ENCODE measurements at regions not wholly inside any gene's neighbourhood (a gene's known extent, or its start where the extent isn't known, plus 50 kb on each side); places are given as distances from the start of the nearest gene placed in this dataset.

- TF ChIP-seq POLR2A (IDR thresholded peaks at IDR 0.05): no peak
- no peak for TF ChIP-seq CTCF (IDR thresholded peaks at IDR 0.05 in 4 of 5, conservative IDR thresholded peaks at IDR 0.05 in 1 of 5)
Observed at GRCh38 chrX:120735966-120736365, 106.1 kb upstream of the C1GALT1C1 start.

All from gastrocnemius medialis (tissue), 4 donors.